Neural progenitor cell (in vitro differentiated cells): ENCODE measurements at regions not wholly inside any gene's neighbourhood (a gene's known extent, or its start where the extent isn't known, plus 50 kb on each side); places are given as distances from the start of the nearest gene placed in this dataset.
A peak's percentile ranks its signal among the peaks of the same experiment; 100 is the strongest.

Source experiments
- DNase-seq: peaks from one replicate; pipeline ENCODE4 v3.0.0-alpha.2; 2016; ENCODE audit warnings: low spot score
- H2AFZ ChIP-seq: fragments of 200-600 bp; sonication (generic); replicated peaks from 2 replicates; pipeline ENCODE4 v1.6.1; 2016; ENCODE audit warnings: antibody characterized with exemption
- H3F3A ChIP-seq: fragments of 200-600 bp; sonication (generic); 2 replicates; pipeline ENCODE4 v1.6.1; 2016; ENCODE audit warnings: antibody characterized with exemption, low read depth
- H3K27ac ChIP-seq: fragments of 200-600 bp; sonication (generic); 2 replicates; pipeline ENCODE4 v1.5.1; 2016; ENCODE audit warnings: mild to moderate bottlenecking
- H3K27me3 ChIP-seq: fragments of 200-600 bp; sonication (generic); 2 replicates; pipeline ENCODE4 v1.6.1; 2016; ENCODE audit warnings: mild to moderate bottlenecking, moderate library complexity
- H3K36me3 ChIP-seq: fragments of 200-600 bp; sonication (generic); 2 replicates; pipeline ENCODE4 v1.5.1; 2016
- H3K4me1 ChIP-seq: fragments of 200-600 bp; sonication (generic); 2 replicates; pipeline ENCODE4 v1.6.1; 2016; ENCODE audit warnings: mixed run types
- H3K4me2 ChIP-seq: fragments of 200-600 bp; sonication (generic); 2 replicates; pipeline ENCODE4 v1.6.1; 2016
- H3K4me3 ChIP-seq: fragments of 200-600 bp; sonication (generic); 2 replicates; pipeline ENCODE4 v1.5.1; 2016
- H3K79me2 ChIP-seq: fragments of 200-600 bp; sonication (generic); 2 replicates; pipeline ENCODE4 v1.6.1; 2016; ENCODE audit warnings: low read depth
- H3K9ac ChIP-seq: fragments of 200-600 bp; sonication (generic); 2 replicates; pipeline ENCODE4 v1.6.1; 2016
- H3K9me3 ChIP-seq: fragments of 200-600 bp; sonication (generic); 2 replicates; pipeline ENCODE4 v1.5.1; 2016; ENCODE audit warnings: low read depth
- H4K20me1 ChIP-seq: fragments of 200-600 bp; sonication (generic); 2 replicates; pipeline ENCODE4 v1.6.1; 2016; ENCODE audit warnings: low read depth
- H3K27ac Mint-ChIP-seq: 3 replicates; pipeline ENCODE4 v1.8.0; 2021; ENCODE audit warnings: mixed read lengths
- H3K27me3 Mint-ChIP-seq: 2 replicates; pipeline ENCODE4 v1.8.0; 2022; ENCODE audit warnings: low read depth, mild to moderate bottlenecking, inconsistent platforms, moderate library complexity, mixed read lengths; ENCODE audit not compliant: insufficient read depth
- H3K36me3 Mint-ChIP-seq: 3 replicates; pipeline ENCODE4 v1.8.0; 2021; ENCODE audit warnings: mixed read lengths
- H3K4me1 Mint-ChIP-seq: 3 replicates; pipeline ENCODE4 v1.8.0; 2021; ENCODE audit warnings: mixed read lengths
- H3K4me3 Mint-ChIP-seq: 3 replicates; pipeline ENCODE4 v1.8.0; 2021; ENCODE audit warnings: mild to moderate bottlenecking, moderate library complexity, mixed read lengths
- H3K9me3 Mint-ChIP-seq: 3 replicates; pipeline ENCODE4 v1.8.0; 2020; ENCODE audit warnings: mixed read lengths
- CTCF ChIP-seq: fragments of 200-600 bp; sonication (generic); IDR thresholded peaks from 2 replicates; pipeline ENCODE4 v1.5.1; 2017; ENCODE audit warnings: antibody characterized with exemption, mild to moderate bottlenecking
- EZH2 ChIP-seq: fragments of 200-600 bp; sonication (generic); IDR thresholded peaks from 2 replicates; pipeline ENCODE4 v1.6.1; 2017; ENCODE audit warnings: antibody characterized with exemption, mild to moderate bottlenecking, moderate library complexity
- EZH2phosphoT487 ChIP-seq: fragments of 200-600 bp; sonication (generic); IDR thresholded peaks from 2 replicates; pipeline ENCODE4 v1.6.1; 2017; ENCODE audit warnings: antibody characterized with exemption

GRCh38 chr22:49243335-49243734 is 584.3 kb downstream of the BRD1 start:
- DNase-seq, result no peak
- Mint-ChIP-seq H3K27ac (peak overlapping the region; percentile 19), H3K4me3 (no peak overlapping the region)

DNA sequence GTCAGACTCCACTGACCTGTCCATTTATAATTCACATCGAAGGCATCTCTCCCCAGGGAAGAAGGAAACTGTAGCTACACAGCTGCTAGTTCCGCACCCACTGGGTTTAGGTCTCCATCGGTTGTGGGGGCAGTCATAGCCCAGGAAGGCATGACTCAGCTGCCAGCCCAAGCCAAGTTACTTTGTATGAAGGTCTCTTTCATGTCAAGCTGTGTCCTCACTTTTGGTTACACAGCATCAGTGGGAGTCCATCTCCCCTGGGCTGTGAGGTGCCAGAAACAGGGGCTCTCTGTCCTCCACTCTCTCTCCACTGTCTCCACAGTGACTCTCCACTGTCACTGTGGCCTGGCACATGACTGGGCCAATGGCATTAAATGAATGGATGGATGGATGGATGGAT is 585.2 kb downstream of the BRD1 start:
- Histone ChIP-seq H3K27ac (no peak overlapping the region), H3K4me2 (no peak overlapping the region), H3K4me1 (no peaks in the 10 kb centered on the region), H3K36me3 (no peaks in the 10 kb centered on the region), H3F3A (no peaks in the 10 kb centered on the region), H3K4me3 (no peak overlapping the region), H3K9ac (no peak overlapping the region), H3K9me3 (no peaks in the 10 kb centered on the region), H3K27me3 (no peaks in the 10 kb centered on the region), H3K79me2 (no peaks in the 10 kb centered on the region), H4K20me1 (no peaks in the 10 kb centered on the region), H2AFZ (no peak overlapping the region)
- TF ChIP-seq EZH2phosphoT487 (no peak), CTCF (no peak), EZH2 (no peak)
- Mint-ChIP-seq H3K9me3 (peaks cover 7% of the 10 kb centered on the region), H3K27me3 (peaks cover 14% of the 10 kb centered on the region), H3K27ac (no peak overlapping the region), H3K4me3 (no peak overlapping the region), H3K36me3 (no peaks in the 10 kb centered on the region), H3K4me1 (no peaks in the 10 kb centered on the region)
- no peak for DNase-seq

More at GRCh38 chr22:49243335-49243734, 584.3 kb downstream of the BRD1 start:
- H3K9ac ChIP-seq, result no peak overlapping the region
- no peaks in the 10 kb centered on the region for H3K36me3 ChIP-seq
- no peaks in the 10 kb centered on the region for H3K4me1 Mint-ChIP-seq
- H3K4me1 ChIP-seq, result no peaks in the 10 kb centered on the region
- no peak overlapping the region for H2AFZ ChIP-seq
- no peaks in the 10 kb centered on the region for H4K20me1 ChIP-seq
- no peaks in the 10 kb centered on the region for H3K79me2 ChIP-seq
- H3K9me3 Mint-ChIP-seq, result peaks cover 7% of the 10 kb centered on the region
- H3F3A ChIP-seq, result no peaks in the 10 kb centered on the region
- H3K27me3 Mint-ChIP-seq, result peaks cover 13% of the 10 kb centered on the region
- H3K4me2 ChIP-seq, result no peak overlapping the region
- no peak overlapping the region for H3K27ac ChIP-seq
- H3K27me3 ChIP-seq, result no peaks in the 10 kb centered on the region
- no peak overlapping the region for H3K4me3 ChIP-seq
- H3K36me3 Mint-ChIP-seq, result no peaks in the 10 kb centered on the region
- H3K9me3 ChIP-seq, result no peaks in the 10 kb centered on the region
- TF ChIP-seq EZH2phosphoT487, result no peak
- no peak for TF ChIP-seq EZH2
- no peak for TF ChIP-seq CTCF

DNA sequence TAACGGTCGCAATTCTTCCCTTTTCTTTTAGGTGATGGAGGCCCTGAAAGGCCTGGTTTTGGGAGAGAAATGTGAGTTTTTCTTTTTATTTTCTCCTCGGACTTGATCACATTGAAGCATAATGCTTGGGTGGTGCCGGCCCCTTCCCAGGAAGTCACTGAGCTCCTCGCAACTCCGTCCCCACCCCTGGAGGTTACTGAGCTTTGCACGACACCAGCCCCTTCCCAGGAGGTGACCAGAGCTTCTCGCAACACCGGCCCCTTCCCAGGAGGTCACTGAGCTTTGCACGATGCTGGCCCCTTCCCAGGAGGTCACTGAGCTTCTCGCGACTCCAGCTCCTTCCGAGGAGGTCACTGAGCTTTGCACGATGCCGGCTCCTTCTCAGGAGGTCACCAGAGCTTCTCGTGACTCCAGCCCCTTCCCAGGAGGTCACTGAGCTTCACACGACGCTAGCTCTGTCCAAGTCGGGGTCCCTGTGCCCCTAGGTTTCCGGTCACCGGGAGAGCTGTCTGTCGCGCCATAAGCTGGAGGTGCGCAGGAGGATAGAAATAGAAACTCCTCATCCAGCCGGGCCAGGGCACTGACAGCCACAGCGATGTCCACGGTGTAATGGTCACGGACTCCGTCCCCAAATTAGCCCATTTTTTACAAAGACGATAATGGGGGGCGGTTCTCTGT is 586.4 kb downstream of the BRD1 start:
- peaks cover 14% of the 10 kb centered on the region for H3K27me3 Mint-ChIP-seq
- no peaks in the 10 kb centered on the region for H3F3A ChIP-seq
- H3K9ac ChIP-seq, result no peak overlapping the region
- no peak overlapping the region for H3K4me3 ChIP-seq
- H3K36me3 Mint-ChIP-seq, result no peaks in the 10 kb centered on the region
- H3K4me3 Mint-ChIP-seq, result no peak overlapping the region
- no peaks in the 10 kb centered on the region for H3K4me1 Mint-ChIP-seq
- no peaks in the 10 kb centered on the region for H3K36me3 ChIP-seq
- no peak overlapping the region for H3K27ac Mint-ChIP-seq
- no peak for TF ChIP-seq EZH2phosphoT487
- TF ChIP-seq EZH2, result no peak
- no peak for TF ChIP-seq CTCF
- H3K9me3 Mint-ChIP-seq, result peaks cover 7% of the 10 kb centered on the region
- H4K20me1 ChIP-seq, result no peaks in the 10 kb centered on the region
- no peaks in the 10 kb centered on the region for H3K9me3 ChIP-seq
- H3K27me3 ChIP-seq, result no peaks in the 10 kb centered on the region
- no peaks in the 10 kb centered on the region for H3K79me2 ChIP-seq
- H3K4me1 ChIP-seq, result peaks cover under 1% of the 10 kb centered on the region
- no peak overlapping the region for H2AFZ ChIP-seq
- H3K27ac ChIP-seq, result no peak overlapping the region
- no peak overlapping the region for H3K4me2 ChIP-seq
- DNase-seq, result no peak
